Chondrocyte (in vitro differentiated cells): ENCODE measurements at regions not wholly inside any gene's neighbourhood (a gene's known extent, or its start where the extent isn't known, plus 50 kb on each side); places are given as distances from the start of the nearest gene placed in this dataset.

ENCODE experiments used
- DNase-seq: peaks from one replicate; pipeline ENCODE4 v3.0.0; 2021; ENCODE audit warnings: mixed read lengths, low spot score
- H3K27ac Mint-ChIP-seq: one replicate; pipeline ENCODE4 v1.8.0; 2021; ENCODE audit warnings: mild to moderate bottlenecking, moderate library complexity, mixed read lengths; ENCODE audit not compliant: unreplicated experiment
- H3K27me3 Mint-ChIP-seq: 2 replicates; pipeline ENCODE4 v1.8.0; 2021; ENCODE audit warnings: low read depth, mixed read lengths
- H3K36me3 Mint-ChIP-seq: 2 replicates; pipeline ENCODE4 v1.8.0; 2021; ENCODE audit warnings: low read depth, mixed read lengths
- H3K4me1 Mint-ChIP-seq: 2 replicates; pipeline ENCODE4 v1.8.0; 2021; ENCODE audit warnings: low read depth, mild to moderate bottlenecking, mixed read lengths
- H3K4me3 Mint-ChIP-seq: one replicate; pipeline ENCODE4 v1.8.0; 2021; ENCODE audit warnings: mild to moderate bottlenecking, moderate library complexity, mixed read lengths; ENCODE audit not compliant: unreplicated experiment
- H3K9me3 Mint-ChIP-seq: 2 replicates; pipeline ENCODE4 v1.8.0; 2021; ENCODE audit warnings: low read depth, mixed read lengths
- CTCF ChIP-seq: fragments of 200-600 bp; sonication (generic); IDR thresholded peaks from 2 replicates; pipeline ENCODE4 v1.5.0; 2021; ENCODE audit warnings: antibody characterized with exemption, mild to moderate bottlenecking, moderate library complexity

- H3K27me3 Mint-ChIP-seq: peaks cover 13% of the 10 kb centered on the region
- no peak overlapping the region for H3K4me3 Mint-ChIP-seq
- H3K27ac Mint-ChIP-seq: no peak overlapping the region
- no peaks in the 10 kb centered on the region for H3K4me1 Mint-ChIP-seq
- TF ChIP-seq CTCF: no peak
- no peaks in the 10 kb centered on the region for H3K9me3 Mint-ChIP-seq
- no peaks in the 10 kb centered on the region for H3K36me3 Mint-ChIP-seq
- DNase-seq: no peak
Observed at GRCh38 chr14:44788612-44789011, 173.1 kb downstream of the KLHL28 start.

GRCh38 chr14:44785096-44785495 is 176.7 kb downstream of the KLHL28 start:
- Mint-ChIP-seq H3K4me3 (no peak overlapping the region), H3K36me3 (no peaks in the 10 kb centered on the region), H3K27ac (no peak overlapping the region), H3K4me1 (no peaks in the 10 kb centered on the region), H3K27me3 (peaks cover 17% of the 10 kb centered on the region), H3K9me3 (no peaks in the 10 kb centered on the region)
- DNase-seq: no peak
- TF ChIP-seq CTCF: no peak

- no peak for TF ChIP-seq CTCF
- H3K27ac Mint-ChIP-seq: no peak overlapping the region
- H3K36me3 Mint-ChIP-seq: no peaks in the 10 kb centered on the region
- H3K9me3 Mint-ChIP-seq: no peaks in the 10 kb centered on the region
- H3K4me1 Mint-ChIP-seq: no peaks in the 10 kb centered on the region
- no peak overlapping the region for H3K4me3 Mint-ChIP-seq
- DNase-seq: no peak
- peaks cover 13% of the 10 kb centered on the region for H3K27me3 Mint-ChIP-seq
Observed at GRCh38 chr14:44783901-44784300, 177.8 kb downstream of the KLHL28 start.

DNA sequence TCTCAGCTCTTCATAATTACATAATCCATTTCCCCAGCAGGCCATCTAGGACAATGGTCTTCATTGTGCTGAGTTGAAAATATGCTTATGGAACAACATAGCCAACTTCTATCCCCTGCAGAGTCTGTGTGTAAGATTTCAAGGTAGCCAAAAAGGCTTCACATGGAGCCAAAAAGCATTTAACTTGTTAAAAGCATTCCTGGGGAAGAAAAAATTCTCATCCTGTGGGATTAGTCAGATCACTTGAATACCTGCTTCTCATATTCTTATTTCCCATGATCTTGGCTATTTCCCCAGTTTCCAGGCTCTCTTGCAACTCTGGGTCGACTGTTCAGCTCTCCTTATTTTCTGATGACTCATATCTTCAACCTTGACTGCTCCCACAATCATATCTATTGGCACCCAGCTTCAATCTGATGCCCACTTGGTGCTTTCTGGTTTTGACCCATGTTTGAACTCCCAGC is 178.9 kb downstream of the KLHL28 start:
- Mint-ChIP-seq H3K36me3 (no peaks in the 10 kb centered on the region), H3K27ac (no peak overlapping the region), H3K9me3 (no peaks in the 10 kb centered on the region), H3K27me3 (peaks cover 12% of the 10 kb centered on the region), H3K4me1 (no peaks in the 10 kb centered on the region), H3K4me3 (no peak overlapping the region)
- TF ChIP-seq CTCF: no peak
- no peak for DNase-seq

DNA sequence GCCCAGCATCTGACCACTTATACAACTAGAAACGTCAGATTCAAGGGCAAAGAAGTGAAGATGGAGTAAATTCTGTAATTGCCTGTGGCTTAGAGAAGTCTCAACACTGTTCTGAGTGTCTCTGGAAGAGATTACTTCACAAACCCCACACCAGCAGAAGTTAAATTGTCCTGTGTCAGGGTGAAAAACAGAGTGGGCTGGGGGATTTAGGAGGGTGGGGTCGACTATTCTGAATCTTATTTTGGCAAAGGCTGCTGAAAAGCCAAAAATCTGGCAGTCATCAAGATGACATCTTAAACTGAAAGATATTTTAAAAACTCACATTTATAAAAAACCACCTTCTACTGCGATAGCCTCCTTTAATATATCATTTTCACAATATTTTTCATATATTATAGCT is 180.8 kb downstream of the KLHL28 start:
- Mint-ChIP-seq H3K27me3 (peaks cover 6% of the 10 kb centered on the region), H3K4me1 (no peaks in the 10 kb centered on the region), H3K4me3 (no peak overlapping the region), H3K9me3 (no peaks in the 10 kb centered on the region), H3K27ac (no peak overlapping the region), H3K36me3 (no peaks in the 10 kb centered on the region)
- no peak for TF ChIP-seq CTCF
- DNase-seq: no peak
